ENCODE measurements at regions not wholly inside any gene's neighbourhood (a gene's known extent, or its start where the extent isn't known, plus 50 kb on each side); places are given as distances from the start of the nearest gene placed in this dataset.

DNA sequence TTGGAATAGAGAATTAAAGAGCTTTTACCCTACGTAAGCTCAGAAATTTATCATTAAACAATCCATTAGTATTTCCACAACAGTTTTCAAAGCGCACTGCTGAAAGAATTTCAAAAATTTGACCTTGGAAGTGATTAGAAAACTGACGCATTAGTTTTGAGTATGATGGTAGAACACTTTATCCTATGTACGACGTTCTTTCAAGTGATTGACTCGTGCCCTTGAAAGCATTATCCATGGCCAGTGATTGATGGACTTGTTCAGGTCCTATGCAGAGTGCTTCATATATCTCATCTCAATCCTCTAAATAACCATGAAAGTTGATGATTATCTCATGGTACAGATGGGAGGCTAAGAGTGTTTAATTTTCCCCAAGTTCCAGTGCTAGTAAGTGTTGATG is 697.2 kb downstream of the USP25 start:
- H2BK5ac ChIP-seq (ENCODE audit: low read depth, low read length, poor library complexity): no peak overlapping the region
- H4K12ac ChIP-seq (ENCODE audit: low read depth, low read length): no peak overlapping the region
- H4K8ac ChIP-seq (ENCODE audit: low read depth, low read length): no peak overlapping the region
- no peak overlapping the region for H2BK120ac ChIP-seq (ENCODE audit: insufficient read depth, low read length, poor library complexity)
- H3K9ac ChIP-seq (ENCODE audit: low read length): no peak overlapping the region
- no peak overlapping the region for H3K23ac ChIP-seq (ENCODE audit: low read length)
- no peaks in the 10 kb centered on the region for H3K9me3 ChIP-seq (ENCODE audit: insufficient read depth, low read depth, low read length)
- H3K4me3 ChIP-seq (ENCODE audit: low read depth, low read length): no peak overlapping the region
- no peaks in the 10 kb centered on the region for H3K36me3 ChIP-seq (ENCODE audit: control insufficient read depth in 1 of 2, insufficient read depth in 2 of 2, low read length in 2 of 2)
- no peaks in the 10 kb centered on the region for H3K79me1 ChIP-seq (ENCODE audit: low read length)
- no peaks in the 10 kb centered on the region for H3K79me2 ChIP-seq (ENCODE audit: control insufficient read depth, insufficient read depth, low read length, poor library complexity)
- H2AK5ac ChIP-seq (ENCODE audit: low read length): no peak overlapping the region
- no peak overlapping the region for H3K4ac ChIP-seq (ENCODE audit: low read depth, low read length)
- no peak overlapping the region for H3K18ac ChIP-seq (ENCODE audit: low read length)
- no peaks in the 10 kb centered on the region for H3K27me3 ChIP-seq (ENCODE audit: insufficient read depth, low read length)
- no peak overlapping the region for H4K91ac ChIP-seq (ENCODE audit: low read depth, low read length)
- no peak overlapping the region for H2BK12ac ChIP-seq (ENCODE audit: low read length)
- WGBS (ENCODE audit: extremely low coverage, insufficient coverage, insufficient read length): no CpG with 5 or more reads among the region's 6 CpGs
- H3K4me2 ChIP-seq (ENCODE audit: low read length): no peak overlapping the region
- H3K27ac ChIP-seq (ENCODE audit: low read depth, low read length): no peak overlapping the region
- H2AFZ ChIP-seq (ENCODE audit: insufficient read depth, low read length, poor library complexity): no peak overlapping the region
- H3K14ac ChIP-seq (ENCODE audit: low read length): no peak overlapping the region
- H3K4me1 ChIP-seq (ENCODE audit: control insufficient read depth in 1 of 2, insufficient read depth in 2 of 2, low read length in 2 of 2): no peaks in the 10 kb centered on the region
- no peak for DNase-seq

DNA sequence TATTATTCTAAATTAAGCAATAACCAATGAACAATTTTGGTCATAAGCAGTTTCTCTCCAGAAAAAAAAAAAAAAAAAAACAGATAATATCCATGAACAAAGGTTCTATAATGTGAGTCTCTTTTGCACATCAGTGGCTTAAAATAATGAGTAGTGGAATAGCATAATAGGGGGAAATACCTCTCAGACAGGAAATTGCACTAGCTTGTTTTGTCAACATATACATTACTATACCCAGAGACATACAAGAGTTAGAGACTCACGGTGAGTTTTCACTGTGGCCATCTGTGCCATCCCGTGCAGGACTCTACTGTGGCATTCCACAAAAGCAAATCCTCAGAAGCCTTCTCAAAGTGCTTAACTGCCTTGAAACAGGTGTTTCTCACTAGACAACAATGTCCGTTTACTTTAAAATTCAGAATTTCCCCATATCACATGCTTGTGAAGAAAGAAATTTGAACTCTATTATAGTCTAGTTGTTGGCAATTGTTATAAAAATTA is 697.9 kb downstream of the USP25 start:
- H3K9ac ChIP-seq (ENCODE audit: low read length): no peak overlapping the region
- H3K4me2 ChIP-seq (ENCODE audit: low read length): no peak overlapping the region
- H4K8ac ChIP-seq (ENCODE audit: low read depth, low read length): no peak overlapping the region
- no peak overlapping the region for H3K4ac ChIP-seq (ENCODE audit: low read depth, low read length)
- no peaks in the 10 kb centered on the region for H3K9me3 ChIP-seq (ENCODE audit: insufficient read depth, low read depth, low read length)
- no CpG with 5 or more reads among the region's 3 CpGs for WGBS (ENCODE audit: extremely low coverage, insufficient coverage, insufficient read length)
- H2BK12ac ChIP-seq (ENCODE audit: low read length): no peak overlapping the region
- H4K12ac ChIP-seq (ENCODE audit: low read depth, low read length): no peak overlapping the region
- DNase-seq: no peak
- H3K27ac ChIP-seq (ENCODE audit: low read depth, low read length): no peak overlapping the region
- H4K91ac ChIP-seq (ENCODE audit: low read depth, low read length): no peak overlapping the region
- no peaks in the 10 kb centered on the region for H3K4me1 ChIP-seq (ENCODE audit: control insufficient read depth in 1 of 2, insufficient read depth in 2 of 2, low read length in 2 of 2)
- H3K14ac ChIP-seq (ENCODE audit: low read length): no peak overlapping the region
- H2BK5ac ChIP-seq (ENCODE audit: low read depth, low read length, poor library complexity): no peak overlapping the region
- H3K79me1 ChIP-seq (ENCODE audit: low read length): no peaks in the 10 kb centered on the region
- H2BK120ac ChIP-seq (ENCODE audit: insufficient read depth, low read length, poor library complexity): no peak overlapping the region
- no peak overlapping the region for H2AFZ ChIP-seq (ENCODE audit: insufficient read depth, low read length, poor library complexity)
- H2AK5ac ChIP-seq (ENCODE audit: low read length): no peak overlapping the region
- no peaks in the 10 kb centered on the region for H3K36me3 ChIP-seq (ENCODE audit: control insufficient read depth in 1 of 2, insufficient read depth in 2 of 2, low read length in 2 of 2)
- no peak overlapping the region for H3K23ac ChIP-seq (ENCODE audit: low read length)
- H3K4me3 ChIP-seq (ENCODE audit: low read depth, low read length): no peak overlapping the region
- no peaks in the 10 kb centered on the region for H3K79me2 ChIP-seq (ENCODE audit: control insufficient read depth, insufficient read depth, low read length, poor library complexity)
- H3K27me3 ChIP-seq (ENCODE audit: insufficient read depth, low read length): no peaks in the 10 kb centered on the region
- no peak overlapping the region for H3K18ac ChIP-seq (ENCODE audit: low read length)

GRCh38 chr21:16437586-16437985 is 707.8 kb downstream of the USP25 start:
- Histone ChIP-seq H3K4me3 (ENCODE audit: low read depth, low read length) (no peak overlapping the region), H4K8ac (ENCODE audit: low read depth, low read length) (no peak overlapping the region), H3K9ac (ENCODE audit: low read length) (no peak overlapping the region), H3K79me2 (ENCODE audit: control insufficient read depth, insufficient read depth, low read length, poor library complexity) (no peaks in the 10 kb centered on the region), H2BK12ac (ENCODE audit: low read length) (no peak overlapping the region), H2AFZ (ENCODE audit: insufficient read depth, low read length, poor library complexity) (no peak overlapping the region), H3K4me1 (ENCODE audit: control insufficient read depth in 1 of 2, insufficient read depth in 2 of 2, low read length in 2 of 2) (no peaks in the 10 kb centered on the region), H3K27ac (ENCODE audit: low read depth, low read length) (no peak overlapping the region), H4K12ac (ENCODE audit: low read depth, low read length) (no peak overlapping the region), H3K36me3 (ENCODE audit: control insufficient read depth in 1 of 2, insufficient read depth in 2 of 2, low read length in 2 of 2) (no peaks in the 10 kb centered on the region), H2BK5ac (ENCODE audit: low read depth, low read length, poor library complexity) (no peak overlapping the region), H3K23ac (ENCODE audit: low read length) (no peak overlapping the region), H2BK120ac (ENCODE audit: insufficient read depth, low read length, poor library complexity) (no peak overlapping the region), H2AK5ac (ENCODE audit: low read length) (no peak overlapping the region), H3K4me2 (ENCODE audit: low read length) (no peak overlapping the region), H3K4ac (ENCODE audit: low read depth, low read length) (no peak overlapping the region), H4K91ac (ENCODE audit: low read depth, low read length) (no peak overlapping the region), H3K18ac (ENCODE audit: low read length) (no peak overlapping the region), H3K14ac (ENCODE audit: low read length) (no peak overlapping the region), H3K27me3 (ENCODE audit: insufficient read depth, low read length) (no peaks in the 10 kb centered on the region), H3K79me1 (ENCODE audit: low read length) (no peaks in the 10 kb centered on the region), H3K9me3 (ENCODE audit: insufficient read depth, low read depth, low read length) (no peaks in the 10 kb centered on the region)
- DNase-seq: no peak
- WGBS (ENCODE audit: extremely low coverage, insufficient coverage, insufficient read length): no CpG with 5 or more reads among the region's 1 CpG

GRCh38 chr21:16438761-16439160 is 709.0 kb downstream of the USP25 start:
- H3K23ac ChIP-seq (ENCODE audit: low read length): no peak overlapping the region
- no peak overlapping the region for H2BK12ac ChIP-seq (ENCODE audit: low read length)
- no peaks in the 10 kb centered on the region for H3K79me1 ChIP-seq (ENCODE audit: low read length)
- no peak overlapping the region for H4K12ac ChIP-seq (ENCODE audit: low read depth, low read length)
- H3K9ac ChIP-seq (ENCODE audit: low read length): no peak overlapping the region
- no CpG with 5 or more reads among the region's 1 CpG for WGBS (ENCODE audit: extremely low coverage, insufficient coverage, insufficient read length)
- no peak overlapping the region for H4K91ac ChIP-seq (ENCODE audit: low read depth, low read length)
- no peaks in the 10 kb centered on the region for H3K27me3 ChIP-seq (ENCODE audit: insufficient read depth, low read length)
- no peak overlapping the region for H3K14ac ChIP-seq (ENCODE audit: low read length)
- no peak overlapping the region for H2AFZ ChIP-seq (ENCODE audit: insufficient read depth, low read length, poor library complexity)
- no peak overlapping the region for H2BK120ac ChIP-seq (ENCODE audit: insufficient read depth, low read length, poor library complexity)
- no peaks in the 10 kb centered on the region for H3K36me3 ChIP-seq (ENCODE audit: control insufficient read depth in 1 of 2, insufficient read depth in 2 of 2, low read length in 2 of 2)
- H2AK5ac ChIP-seq (ENCODE audit: low read length): no peak overlapping the region
- no peak overlapping the region for H2BK5ac ChIP-seq (ENCODE audit: low read depth, low read length, poor library complexity)
- no peaks in the 10 kb centered on the region for H3K4me1 ChIP-seq (ENCODE audit: control insufficient read depth in 1 of 2, insufficient read depth in 2 of 2, low read length in 2 of 2)
- no peak overlapping the region for H3K18ac ChIP-seq (ENCODE audit: low read length)
- no peaks in the 10 kb centered on the region for H3K79me2 ChIP-seq (ENCODE audit: control insufficient read depth, insufficient read depth, low read length, poor library complexity)
- H3K4me3 ChIP-seq (ENCODE audit: low read depth, low read length): no peak overlapping the region
- no peak overlapping the region for H3K4me2 ChIP-seq (ENCODE audit: low read length)
- DNase-seq: no peak
- no peak overlapping the region for H3K27ac ChIP-seq (ENCODE audit: low read depth, low read length)
- H4K8ac ChIP-seq (ENCODE audit: low read depth, low read length): no peak overlapping the region
- no peak overlapping the region for H3K4ac ChIP-seq (ENCODE audit: low read depth, low read length)
- H3K9me3 ChIP-seq (ENCODE audit: insufficient read depth, low read depth, low read length): no peaks in the 10 kb centered on the region
